ENCODE measurements at regions not wholly inside any gene's neighbourhood (a gene's known extent, or its start where the extent isn't known, plus 50 kb on each side); places are given as distances from the start of the nearest gene placed in this dataset.

GRCh38 chr17:13359774-13360173 lies 242.0 kb downstream of the HS3ST3A1 start:
- FAIRE-seq, result no peak
- no peak for DNase-seq (ENCODE audit: insufficient read length, low spot score)
- TF ChIP-seq POLR2A (IDR thresholded peaks at IDR 0.05; ENCODE audit: low read depth, low read length), result no peak

- no peak for FAIRE-seq
- DNase-seq (ENCODE audit: insufficient read length, low spot score), result no peak
- no peak for TF ChIP-seq POLR2A (IDR thresholded peaks at IDR 0.05; ENCODE audit: low read depth, low read length)
Observed at GRCh38 chr17:13355054-13355453, 246.7 kb downstream of the HS3ST3A1 start.

- DNase-seq (ENCODE audit: insufficient read length, low spot score), result no peak
- no peak for TF ChIP-seq POLR2A (IDR thresholded peaks at IDR 0.05; ENCODE audit: low read depth, low read length)
- no peak for FAIRE-seq
Observed at GRCh38 chr17:13353590-13353989, 248.1 kb downstream of the HS3ST3A1 start.

GRCh38 chr17:13352747-13353415 lies 248.8 kb downstream of the HS3ST3A1 start:
- TF ChIP-seq POLR2A (IDR thresholded peaks at IDR 0.05; ENCODE audit: low read depth, low read length), result no peak
- no peak for DNase-seq (ENCODE audit: insufficient read length, low spot score)
- no peak for FAIRE-seq

GRCh38 chr17:13351046-13351445 lies 250.7 kb downstream of the HS3ST3A1 start:
- TF ChIP-seq POLR2A (IDR thresholded peaks at IDR 0.05; ENCODE audit: low read depth, low read length), result no peak
- FAIRE-seq, result no peak
- DNase-seq (ENCODE audit: insufficient read length, low spot score), result no peak

- TF ChIP-seq POLR2A (IDR thresholded peaks at IDR 0.05; ENCODE audit: low read depth, low read length), result no peak
- DNase-seq (ENCODE audit: insufficient read length, low spot score) (no peak), FAIRE-seq (no peak)
Observed at GRCh38 chr17:13350466-13350865, 251.3 kb downstream of the HS3ST3A1 start.

- TF ChIP-seq POLR2A (IDR thresholded peaks at IDR 0.05; ENCODE audit: low read depth, low read length), result no peak
- DNase-seq (ENCODE audit: insufficient read length, low spot score), result peak; percentile 24
- peak; percentile 97 for FAIRE-seq
Observed at GRCh38 chr17:13346996-13347762, 254.6 kb downstream of the HS3ST3A1 start.

GRCh38 chr17:13346592-13346991 lies 255.1 kb downstream of the HS3ST3A1 start:
- FAIRE-seq (no peak), DNase-seq (ENCODE audit: insufficient read length, low spot score) (no peak)
- no peak for TF ChIP-seq POLR2A (IDR thresholded peaks at IDR 0.05; ENCODE audit: low read depth, low read length)

GRCh38 chr17:13346081-13346533 lies 255.6 kb downstream of the HS3ST3A1 start:
- DNase-seq (ENCODE audit: insufficient read length, low spot score) (peak; percentile 33), FAIRE-seq (peak; percentile 91)
- TF ChIP-seq POLR2A (IDR thresholded peaks at IDR 0.05; ENCODE audit: low read depth, low read length), result no peak

- DNase-seq (ENCODE audit: insufficient read length, low spot score) (no peak), FAIRE-seq (no peak)
- no peak for TF ChIP-seq POLR2A (IDR thresholded peaks at IDR 0.05; ENCODE audit: low read depth, low read length)
Observed at GRCh38 chr17:13338421-13338820, 263.3 kb downstream of the HS3ST3A1 start.

- peak; percentile 98 for FAIRE-seq
- no peak for DNase-seq (ENCODE audit: insufficient read length, low spot score)
- no peak for TF ChIP-seq POLR2A (IDR thresholded peaks at IDR 0.05; ENCODE audit: low read depth, low read length)
Observed at GRCh38 chr17:13337864-13338371, 263.8 kb downstream of the HS3ST3A1 start.

- DNase-seq (ENCODE audit: insufficient read length, low spot score), result no peak
- TF ChIP-seq POLR2A (IDR thresholded peaks at IDR 0.05; ENCODE audit: low read depth, low read length), result no peak
- no peak for FAIRE-seq
Observed at GRCh38 chr17:13337151-13337550, 264.6 kb downstream of the HS3ST3A1 start.

GRCh38 chr17:13334374-13334773 lies 267.4 kb downstream of the HS3ST3A1 start:
- FAIRE-seq (peak; percentile 67), DNase-seq (ENCODE audit: insufficient read length, low spot score) (no peak)
- no peak for TF ChIP-seq POLR2A (IDR thresholded peaks at IDR 0.05; ENCODE audit: low read depth, low read length)

- peak; percentile 78 for FAIRE-seq
- DNase-seq (ENCODE audit: insufficient read length, low spot score), result no peak
- no peak for TF ChIP-seq POLR2A (IDR thresholded peaks at IDR 0.05; ENCODE audit: low read depth, low read length)
Observed at GRCh38 chr17:13333661-13334060, 268.1 kb downstream of the HS3ST3A1 start.

GRCh38 chr17:13332207-13332606 lies 269.5 kb downstream of the HS3ST3A1 start:
- DNase-seq (ENCODE audit: insufficient read length, low spot score) (no peak), FAIRE-seq (no peak)
- TF ChIP-seq POLR2A (IDR thresholded peaks at IDR 0.05; ENCODE audit: low read depth, low read length), result no peak

Measured in H54 (cell line).